ENCODE measurements at regions not wholly inside any gene's neighbourhood (a gene's known extent, or its start where the extent isn't known, plus 50 kb on each side); places are given as distances from the start of the nearest gene placed in this dataset.
A peak's percentile ranks its signal among the peaks of the same experiment; 100 is the strongest.

DNA sequence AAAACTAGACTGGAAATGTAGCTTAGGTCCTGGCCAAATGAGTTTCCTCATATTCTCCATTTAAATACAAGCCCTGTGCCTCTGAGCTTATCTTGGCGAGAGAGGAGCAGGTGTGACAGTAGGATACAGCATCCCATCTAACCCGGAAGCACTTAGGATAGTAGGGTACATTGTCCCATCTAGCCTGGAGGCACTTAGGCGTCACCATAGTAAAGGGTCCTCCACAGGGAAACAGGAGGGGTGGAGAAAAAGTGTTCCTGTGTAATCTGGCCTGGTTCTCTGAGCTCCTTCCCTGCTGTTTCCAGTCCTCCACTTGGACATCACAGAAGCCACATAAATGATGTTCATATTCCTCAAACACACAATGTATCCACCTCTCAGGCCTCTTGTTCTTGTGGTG, 301.4 kb downstream of the GALR1 start:
- DNase-seq (no peak), ATAC-seq (peak in 2 of 4 donors; percentile 14 to 21)
- 60 to 73% (median 66%) methylated on average over 3 of the region's 3 CpGs for WGBS, 4 donors
- no peaks in the 10 kb centered on the region for H3K27me3 ChIP-seq
- TF ChIP-seq POLR2A (IDR thresholded peaks at IDR 0.05) (no peak), CTCF (IDR thresholded peaks at IDR 0.05) (no peak)
- no peaks in the 10 kb centered on the region for H3K36me3 ChIP-seq
- H3K27ac ChIP-seq = peak overlapping the region in 2 of 12 donors; percentile 14 to 29
- intact Hi-C loops (cut with DNase I) = no loop called here
- no peaks in the 10 kb centered on the region for H3K9me3 ChIP-seq
- H3K4me1 ChIP-seq = peaks cover 0 to 8% (median 0%) of the 10 kb centered on the region in 12 donors
- no peak overlapping the region for H3K4me3 ChIP-seq

GRCh38 chr18:77552945-77553344, 303.3 kb downstream of the GALR1 start:
- no peak for ATAC-seq
- H3K27ac ChIP-seq = no peak overlapping the region
- no peaks in the 10 kb centered on the region for H3K27me3 ChIP-seq
- WGBS, 4 donors = 72 to 79% (median 76%) methylated on average over 3 of the region's 3 CpGs
- intact Hi-C loops (cut with DNase I) = no loop called here
- H3K9me3 ChIP-seq = no peaks in the 10 kb centered on the region
- no peak overlapping the region for H3K4me3 ChIP-seq
- no peaks in the 10 kb centered on the region for H3K36me3 ChIP-seq
- H3K4me1 ChIP-seq = peaks cover 0 to 8% (median 0%) of the 10 kb centered on the region in 12 donors
- no peak for DNase-seq
- TF ChIP-seq CTCF (IDR thresholded peaks at IDR 0.05) = no peak
- TF ChIP-seq POLR2A (IDR thresholded peaks at IDR 0.05) = no peak

DNA sequence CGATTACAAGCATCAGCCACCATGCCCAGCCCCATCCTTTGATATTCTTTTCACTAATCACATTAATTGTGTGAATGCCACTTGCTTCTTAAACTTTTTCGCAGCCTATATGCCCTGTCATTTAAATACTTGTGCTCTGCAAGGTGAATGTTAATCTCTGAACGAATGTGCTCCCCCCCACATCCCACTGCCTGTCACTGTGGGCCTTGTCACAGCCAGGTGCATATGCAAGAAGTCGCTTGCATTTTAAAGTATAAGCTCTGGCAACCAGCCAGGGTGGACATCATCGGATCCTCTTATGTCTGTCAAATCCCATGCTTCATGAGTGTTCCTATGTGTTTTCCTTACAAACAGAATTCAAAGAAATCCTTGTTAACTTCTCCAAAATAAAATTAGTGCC, 304.4 kb downstream of the GALR1 start:
- DNase-seq = no peak
- no peaks in the 10 kb centered on the region for H3K9me3 ChIP-seq
- no peak overlapping the region for H3K27ac ChIP-seq
- ATAC-seq = no peak
- intact Hi-C loops (cut with DNase I) = no loop called here
- no peak overlapping the region for H3K4me3 ChIP-seq
- no peak for TF ChIP-seq CTCF (IDR thresholded peaks at IDR 0.05)
- TF ChIP-seq POLR2A (IDR thresholded peaks at IDR 0.05) = no peak
- H3K4me1 ChIP-seq = peaks cover 0 to 8% (median 0%) of the 10 kb centered on the region in 12 donors
- WGBS, 4 donors = 75 to 80% (median 77%) methylated on average over 5 of the region's 5 CpGs
- no peaks in the 10 kb centered on the region for H3K27me3 ChIP-seq
- H3K36me3 ChIP-seq = no peaks in the 10 kb centered on the region

DNA sequence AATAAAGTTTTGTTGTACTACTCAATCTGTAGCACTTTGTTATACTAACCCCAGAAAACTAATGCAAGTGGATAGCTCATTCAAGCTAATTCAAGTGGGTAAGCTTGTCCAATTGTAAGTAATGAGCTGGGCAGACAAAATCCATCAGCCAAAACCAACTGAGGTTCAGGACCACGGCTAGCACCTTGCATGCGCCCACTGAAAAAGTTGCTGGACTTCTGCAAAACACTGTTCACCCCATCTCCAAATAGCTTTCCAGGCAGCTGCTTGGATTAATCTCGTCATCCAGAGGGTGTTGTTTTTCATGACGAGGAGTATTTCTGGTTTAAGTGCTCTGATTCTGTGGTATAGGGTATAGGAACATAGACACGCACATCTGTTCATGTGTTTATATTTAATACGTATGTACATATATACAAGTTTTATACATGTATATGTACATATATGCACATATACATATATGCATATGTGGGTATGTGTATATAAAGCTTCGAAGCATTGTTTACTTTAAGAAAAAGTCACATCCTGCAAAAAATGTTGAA, 307.5 kb downstream of the GALR1 start:
- Histone ChIP-seq H3K36me3 (no peaks in the 10 kb centered on the region), H3K27ac (no peak overlapping the region), H3K9me3 (no peaks in the 10 kb centered on the region), H3K4me3 (no peak overlapping the region), H3K27me3 (no peaks in the 10 kb centered on the region), H3K4me1 (no peaks in the 10 kb centered on the region)
- DNase-seq (no peak), ATAC-seq (no peak)
- intact Hi-C loops (cut with DNase I) = no loop called here
- TF ChIP-seq POLR2A (IDR thresholded peaks at IDR 0.05) = no peak
- no peak for TF ChIP-seq CTCF (IDR thresholded peaks at IDR 0.05)
- 59 to 65% (median 62%) methylated on average over 7 of the region's 7 CpGs for WGBS, 4 donors

Measured in heart left ventricle (tissue), 16 donors.